Endodermal cell (in vitro differentiated cells): ENCODE measurements at regions not wholly inside any gene's neighbourhood (a gene's known extent, or its start where the extent isn't known, plus 50 kb on each side); places are given as distances from the start of the nearest gene placed in this dataset.

Experiments used
- DNase-seq: peaks from one replicate; pipeline ENCODE4 v3.0.0-alpha.2; 2017
- H3K27ac ChIP-seq: 2 replicates; pipeline ENCODE4 v1.5.1; 2013; ENCODE audit warnings: mild to moderate bottlenecking, low read depth, low read length, moderate library complexity
- H3K27me3 ChIP-seq: 2 replicates; pipeline ENCODE4 v1.6.1; 2013; ENCODE audit warnings: mild to moderate bottlenecking, low read length, moderate library complexity; ENCODE audit not compliant: insufficient read depth, control insufficient read depth, poor library complexity, severe bottlenecking
- H3K36me3 ChIP-seq: 2 replicates; pipeline ENCODE4 v1.7.0; 2013; ENCODE audit warnings: mild to moderate bottlenecking, low read length, moderate library complexity; ENCODE audit not compliant: control insufficient read depth, insufficient read depth
- H3K4me1 ChIP-seq: one replicate; pipeline ENCODE4 v1.7.0; 2013; ENCODE audit warnings: low read length; ENCODE audit not compliant: control insufficient read depth, insufficient read depth
- H3K4me3 ChIP-seq: 2 replicates; pipeline ENCODE4 v1.5.1; 2013; ENCODE audit warnings: mild to moderate bottlenecking, low read length, moderate library complexity
- H3K9ac ChIP-seq: 2 replicates; pipeline ENCODE4 v1.6.1; 2013; ENCODE audit warnings: mild to moderate bottlenecking, low read length, moderate library complexity; ENCODE audit not compliant: poor library complexity, severe bottlenecking; ENCODE audit errors: extremely low read depth
- H3K9me3 ChIP-seq: 2 replicates; pipeline ENCODE4 v1.6.1; 2013; ENCODE audit warnings: mild to moderate bottlenecking, low read length, moderate library complexity; ENCODE audit not compliant: control insufficient read depth
- H3K27ac Mint-ChIP-seq: 2 replicates; pipeline ENCODE4 v1.8.0; 2020; ENCODE audit warnings: mixed read lengths
- H3K27me3 Mint-ChIP-seq: 2 replicates; pipeline ENCODE4 v1.8.0; 2021; ENCODE audit warnings: mild to moderate bottlenecking, mixed read lengths; ENCODE audit not compliant: insufficient read depth
- H3K36me3 Mint-ChIP-seq: 2 replicates; pipeline ENCODE4 v1.8.0; 2020; ENCODE audit warnings: low read depth, mixed read lengths
- H3K4me1 Mint-ChIP-seq: 2 replicates; pipeline ENCODE4 v1.8.0; 2020; ENCODE audit warnings: mixed read lengths
- H3K4me3 Mint-ChIP-seq: 2 replicates; pipeline ENCODE4 v1.8.0; 2020; ENCODE audit warnings: mild to moderate bottlenecking, moderate library complexity, mixed read lengths
- H3K9me3 Mint-ChIP-seq: 2 replicates; pipeline ENCODE4 v1.8.0; 2020; ENCODE audit warnings: mild to moderate bottlenecking, mixed read lengths
- WGBS, 2 experiments: methylation state at CpG; one replicate each; pipeline versions ENCODE4 v1.1.5 to v1.1.7; 2013; ENCODE audit warnings: missing lambda C conversion rate in 2 of 2, mixed read lengths in 1 of 2; ENCODE audit not compliant: insufficient coverage in 1 of 2, insufficient read length in 1 of 2; 5-methylcytosine and 5-hydroxymethylcytosine counted together
- TF ChIP-seq, protein P1 (sequence below): fragments of 200-600 bp; sonication (generic); conservative IDR thresholded peaks from 2 replicates; pipeline ENCODE4 v1.5.0; 2021; ENCODE audit warnings: antibody characterized with exemption, mild to moderate bottlenecking

DNA sequence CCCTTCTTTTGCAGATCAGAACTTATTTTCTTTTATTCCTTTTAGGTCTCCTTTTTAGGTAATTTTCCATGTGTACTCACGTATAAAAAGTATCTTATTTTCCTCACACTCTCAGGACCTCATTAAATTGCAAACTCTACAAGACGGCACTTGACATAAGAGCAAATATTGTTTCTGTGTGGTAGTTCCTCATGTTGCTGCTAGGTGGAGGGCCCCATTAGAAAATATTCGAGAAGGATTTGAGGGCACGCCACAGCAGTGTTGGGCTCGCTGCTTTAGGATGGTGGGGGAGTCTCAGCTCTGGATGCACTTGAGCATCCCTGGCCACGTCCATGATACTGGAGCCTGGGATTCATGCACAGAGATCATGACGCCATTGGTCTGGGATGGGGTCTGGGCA, 64.9 kb upstream of the ZFP64 start:
- Histone ChIP-seq H3K9me3 (peaks cover 4% of the 10 kb centered on the region), H3K27ac (no peak overlapping the region), H3K27me3 (no peaks in the 10 kb centered on the region), H3K4me1 (no peaks in the 10 kb centered on the region), H3K9ac (no peak overlapping the region), H3K36me3 (no peaks in the 10 kb centered on the region), H3K4me3 (no peak overlapping the region)
- no peak for DNase-seq
- Mint-ChIP-seq H3K36me3 (no peaks in the 10 kb centered on the region), H3K4me1 (no peaks in the 10 kb centered on the region), H3K27me3 (peaks cover 2% of the 10 kb centered on the region), H3K9me3 (peaks cover 9% of the 10 kb centered on the region), H3K4me3 (no peak overlapping the region), H3K27ac (no peak overlapping the region)
- WGBS, 2 experiments = 88 to 92% methylated on average over 2 to 7 of the region's 7 CpGs
- TF ChIP-seq, protein P1, sequence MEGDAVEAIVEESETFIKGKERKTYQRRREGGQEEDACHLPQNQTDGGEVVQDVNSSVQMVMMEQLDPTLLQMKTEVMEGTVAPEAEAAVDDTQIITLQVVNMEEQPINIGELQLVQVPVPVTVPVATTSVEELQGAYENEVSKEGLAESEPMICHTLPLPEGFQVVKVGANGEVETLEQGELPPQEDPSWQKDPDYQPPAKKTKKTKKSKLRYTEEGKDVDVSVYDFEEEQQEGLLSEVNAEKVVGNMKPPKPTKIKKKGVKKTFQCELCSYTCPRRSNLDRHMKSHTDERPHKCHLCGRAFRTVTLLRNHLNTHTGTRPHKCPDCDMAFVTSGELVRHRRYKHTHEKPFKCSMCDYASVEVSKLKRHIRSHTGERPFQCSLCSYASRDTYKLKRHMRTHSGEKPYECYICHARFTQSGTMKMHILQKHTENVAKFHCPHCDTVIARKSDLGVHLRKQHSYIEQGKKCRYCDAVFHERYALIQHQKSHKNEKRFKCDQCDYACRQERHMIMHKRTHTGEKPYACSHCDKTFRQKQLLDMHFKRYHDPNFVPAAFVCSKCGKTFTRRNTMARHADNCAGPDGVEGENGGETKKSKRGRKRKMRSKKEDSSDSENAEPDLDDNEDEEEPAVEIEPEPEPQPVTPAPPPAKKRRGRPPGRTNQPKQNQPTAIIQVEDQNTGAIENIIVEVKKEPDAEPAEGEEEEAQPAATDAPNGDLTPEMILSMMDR = no peak

DNA sequence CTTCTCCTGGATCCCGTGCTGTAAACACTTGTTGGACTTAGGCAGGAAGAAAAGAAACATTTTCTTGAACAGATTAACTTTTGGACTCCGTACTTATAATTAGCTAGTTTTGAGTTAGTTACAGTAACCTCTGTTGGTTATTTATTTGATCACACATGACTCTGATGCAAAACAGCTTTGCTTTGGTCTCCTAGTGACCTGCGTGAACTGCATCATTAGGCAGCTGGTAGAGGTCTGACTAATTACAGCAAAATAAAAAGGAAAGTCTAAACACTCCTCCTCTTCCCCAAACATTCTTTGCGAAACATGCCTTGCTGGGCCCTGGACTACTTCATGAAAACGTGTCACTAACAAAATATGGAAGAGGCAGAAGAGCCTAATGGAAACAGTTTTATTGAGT, 61.1 kb upstream of the ZFP64 start:
- 81 to 89% methylated on average over 2 to 5 of the region's 5 CpGs for WGBS, 2 experiments
- Mint-ChIP-seq H3K4me1 (no peaks in the 10 kb centered on the region), H3K9me3 (no peaks in the 10 kb centered on the region), H3K4me3 (no peak overlapping the region), H3K27me3 (no peaks in the 10 kb centered on the region), H3K36me3 (no peaks in the 10 kb centered on the region), H3K27ac (no peak overlapping the region)
- DNase-seq = no peak
- Histone ChIP-seq H3K27me3 (no peaks in the 10 kb centered on the region), H3K4me3 (no peak overlapping the region), H3K4me1 (no peaks in the 10 kb centered on the region), H3K9me3 (no peaks in the 10 kb centered on the region), H3K36me3 (no peaks in the 10 kb centered on the region), H3K27ac (no peak overlapping the region), H3K9ac (no peak overlapping the region)
- TF ChIP-seq, protein P1 = no peak

DNA sequence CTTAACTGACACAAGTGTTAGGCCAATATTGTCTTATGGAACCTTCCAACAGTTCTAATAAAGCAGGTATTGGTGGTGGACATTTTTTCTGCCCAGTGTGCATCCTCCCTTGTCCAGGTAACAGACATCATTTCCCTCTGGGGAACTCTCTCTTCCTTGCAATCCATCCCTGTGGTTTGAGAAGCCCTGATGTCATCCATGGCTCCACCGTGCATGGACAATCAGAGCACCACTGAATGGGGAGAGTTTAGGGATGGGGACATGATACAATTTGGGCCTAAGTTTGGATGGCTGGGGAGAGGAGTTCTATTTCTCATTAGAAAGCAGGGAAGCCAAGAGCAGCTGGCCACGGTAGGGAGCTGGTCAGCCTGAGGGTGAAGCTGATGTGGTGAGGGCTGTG, 60.2 kb upstream of the ZFP64 start:
- H3K36me3 ChIP-seq = no peaks in the 10 kb centered on the region
- no peaks in the 10 kb centered on the region for H3K27me3 ChIP-seq
- no peak overlapping the region for H3K27ac ChIP-seq
- Mint-ChIP-seq H3K27ac (no peak overlapping the region), H3K4me1 (no peaks in the 10 kb centered on the region), H3K9me3 (peaks cover 2% of the 10 kb centered on the region), H3K4me3 (no peak overlapping the region), H3K27me3 (no peaks in the 10 kb centered on the region), H3K36me3 (no peaks in the 10 kb centered on the region)
- no peak overlapping the region for H3K4me3 ChIP-seq
- DNase-seq = no peak
- 89% methylated on average over 2 of the region's 2 CpGs; no CpG with 5 or more reads in 1 of the 2 experiments for WGBS, 2 experiments
- TF ChIP-seq, protein P1 = no peak
- no peaks in the 10 kb centered on the region for H3K9me3 ChIP-seq
- H3K4me1 ChIP-seq = no peaks in the 10 kb centered on the region
- no peak overlapping the region for H3K9ac ChIP-seq
